Gastroesophageal sphincter (tissue), 4 donors: ENCODE measurements at regions not wholly inside any gene's neighbourhood (a gene's known extent, or its start where the extent isn't known, plus 50 kb on each side); places are given as distances from the start of the nearest gene placed in this dataset.

Source experiments
- ATAC-seq: fragments of 150-250 bp; one replicate; pipeline ENCODE4 v1.9.1; 2016; ENCODE audit warnings: mild to moderate bottlenecking, moderate library complexity
- H3K27ac ChIP-seq, 4 donors: fragments of 200-600 bp; sonication (generic) in 3 of 4; 1 replicate in 3 of 4; 2 replicates in 1 of 4; pipeline ENCODE4 v1.5.1; 2016 to 2019
- H3K27me3 ChIP-seq: fragments of 200-600 bp; sonication (generic); one replicate; pipeline ENCODE4 v1.5.1; 2019
- H3K36me3 ChIP-seq, 2 donors: fragments of 200-600 bp; sonication (generic); one replicate each; pipeline ENCODE4 v1.5.1; 2019; ENCODE audit warnings: control low read depth in 1 of 2
- H3K4me1 ChIP-seq, 3 donors: fragments of 200-600 bp; sonication (generic); 1 replicate in 2 of 3; 2 replicates in 1 of 3; pipeline ENCODE4 v1.5.1; 2016 to 2019; ENCODE audit warnings: control low read depth in 2 of 3
- H3K4me3 ChIP-seq, 2 donors: fragments of 200-600 bp; sonication (generic); one replicate each; pipeline ENCODE4 v1.5.1; 2019; ENCODE audit warnings: mild to moderate bottlenecking in 1 of 2, moderate library complexity in 1 of 2
- H3K9me3 ChIP-seq, 3 donors: fragments of 200-600 bp; sonication (generic); one replicate each; pipeline ENCODE4 v1.5.1; 2017 to 2019; ENCODE audit warnings: control low read depth in 2 of 3
- EP300 ChIP-seq: sonication (generic); formaldehyde crosslinking; IDR thresholded peaks from one replicate; pipeline ENCODE4 v1.6.1; 2017; ENCODE audit warnings: antibody characterized with exemption, mild to moderate bottlenecking
- POLR2A ChIP-seq, 2 donors: fragments of 450-650 bp; IDR thresholded peaks; one replicate each; pipeline ENCODE4 v1.6.1; 2017; ENCODE audit warnings: antibody characterized with exemption in 2 of 2, mild to moderate bottlenecking in 2 of 2, moderate library complexity in 1 of 2
- POLR2AphosphoS5 ChIP-seq: sonication (generic); formaldehyde crosslinking; IDR thresholded peaks from one replicate; pipeline ENCODE4 v1.6.1; 2017; ENCODE audit warnings: antibody characterized with exemption
- WGBS, 2 donors: methylation state at CpG; one replicate each; pipeline ENCODE4 v1.1.5; 2018; ENCODE audit warnings: low coverage in 1 of 2; 5-methylcytosine and 5-hydroxymethylcytosine counted together
- TF ChIP-seq, protein P1 (sequence below), 4 experiments: fragments of 200-600 bp in 2 of 4; fragments of 450-650 bp in 2 of 4; sonication (generic) in 1 of 4; IDR thresholded peaks; one replicate each; pipeline ENCODE4 v1.5.1; 2017 to 2019; ENCODE audit warnings: antibody characterized with exemption in 4 of 4, mild to moderate bottlenecking in 2 of 4, moderate library complexity in 2 of 4

DNA sequence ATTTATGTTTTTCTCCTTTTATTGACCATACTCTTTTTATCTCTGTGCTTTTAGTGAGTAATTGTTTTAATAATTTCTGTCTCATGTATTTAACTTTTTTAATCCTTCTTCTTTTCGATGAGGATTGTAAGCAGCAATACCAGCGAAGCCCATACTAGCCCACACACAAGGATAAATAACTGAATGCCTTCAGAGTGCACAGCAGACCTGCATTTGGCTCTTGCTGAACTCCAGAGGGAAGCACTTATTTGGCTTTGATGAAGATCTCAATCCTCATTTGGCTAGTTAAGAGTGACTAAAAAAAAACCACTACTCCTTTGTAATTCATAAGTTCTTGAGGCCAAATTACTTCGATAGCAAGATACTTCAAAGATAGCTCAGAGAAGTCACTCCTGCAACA, 293.3 kb downstream of the METTL15 start:
- no peaks in the 10 kb centered on the region for H3K4me1 ChIP-seq
- H3K4me3 ChIP-seq = no peak overlapping the region
- H3K36me3 ChIP-seq = no peaks in the 10 kb centered on the region
- TF ChIP-seq, protein P1, sequence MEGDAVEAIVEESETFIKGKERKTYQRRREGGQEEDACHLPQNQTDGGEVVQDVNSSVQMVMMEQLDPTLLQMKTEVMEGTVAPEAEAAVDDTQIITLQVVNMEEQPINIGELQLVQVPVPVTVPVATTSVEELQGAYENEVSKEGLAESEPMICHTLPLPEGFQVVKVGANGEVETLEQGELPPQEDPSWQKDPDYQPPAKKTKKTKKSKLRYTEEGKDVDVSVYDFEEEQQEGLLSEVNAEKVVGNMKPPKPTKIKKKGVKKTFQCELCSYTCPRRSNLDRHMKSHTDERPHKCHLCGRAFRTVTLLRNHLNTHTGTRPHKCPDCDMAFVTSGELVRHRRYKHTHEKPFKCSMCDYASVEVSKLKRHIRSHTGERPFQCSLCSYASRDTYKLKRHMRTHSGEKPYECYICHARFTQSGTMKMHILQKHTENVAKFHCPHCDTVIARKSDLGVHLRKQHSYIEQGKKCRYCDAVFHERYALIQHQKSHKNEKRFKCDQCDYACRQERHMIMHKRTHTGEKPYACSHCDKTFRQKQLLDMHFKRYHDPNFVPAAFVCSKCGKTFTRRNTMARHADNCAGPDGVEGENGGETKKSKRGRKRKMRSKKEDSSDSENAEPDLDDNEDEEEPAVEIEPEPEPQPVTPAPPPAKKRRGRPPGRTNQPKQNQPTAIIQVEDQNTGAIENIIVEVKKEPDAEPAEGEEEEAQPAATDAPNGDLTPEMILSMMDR (IDR thresholded peaks at IDR 0.05) = no peak
- no peak for TF ChIP-seq EP300
- TF ChIP-seq POLR2A (IDR thresholded peaks at IDR 0.05) = no peak
- TF ChIP-seq POLR2AphosphoS5 = no peak
- H3K27me3 ChIP-seq = no peaks in the 10 kb centered on the region
- no peaks in the 10 kb centered on the region for H3K9me3 ChIP-seq
- no peak overlapping the region for H3K27ac ChIP-seq
- no peak for ATAC-seq
- 73 to 77% methylated on average over 3 of the region's 3 CpGs for WGBS, 2 donors

GRCh38 chr11:28400331-28401100, 292.3 kb downstream of the METTL15 start:
- H3K27me3 ChIP-seq = no peaks in the 10 kb centered on the region
- H3K27ac ChIP-seq = no peak overlapping the region
- H3K4me1 ChIP-seq = no peaks in the 10 kb centered on the region
- H3K9me3 ChIP-seq = no peaks in the 10 kb centered on the region
- 54 to 57% methylated on average over 4 of the region's 4 CpGs for WGBS, 2 donors
- no peaks in the 10 kb centered on the region for H3K36me3 ChIP-seq
- H3K4me3 ChIP-seq = no peak overlapping the region
- TF ChIP-seq POLR2AphosphoS5 (no peak), EP300 (no peak), POLR2A (IDR thresholded peaks at IDR 0.05) (no peak)
- TF ChIP-seq, protein P1 (IDR thresholded peaks at IDR 0.05) = no peak
- ATAC-seq = no peak

- no peak overlapping the region for H3K4me3 ChIP-seq
- no peak for TF ChIP-seq POLR2AphosphoS5
- TF ChIP-seq, protein P1 (IDR thresholded peaks at IDR 0.05) = no peak
- TF ChIP-seq EP300 = no peak
- TF ChIP-seq POLR2A (IDR thresholded peaks at IDR 0.05) = no peak
- 31 to 37% methylated on average over 5 of the region's 5 CpGs for WGBS, 2 donors
- no peaks in the 10 kb centered on the region for H3K36me3 ChIP-seq
- no peaks in the 10 kb centered on the region for H3K4me1 ChIP-seq
- H3K27me3 ChIP-seq = no peaks in the 10 kb centered on the region
- ATAC-seq = no peak
- no peak overlapping the region for H3K27ac ChIP-seq
- no peaks in the 10 kb centered on the region for H3K9me3 ChIP-seq
Measured at GRCh38 chr11:28393348-28393747, 285.2 kb downstream of the METTL15 start.

GRCh38 chr11:28384418-28384817, 276.2 kb downstream of the METTL15 start:
- no peak for ATAC-seq
- Histone ChIP-seq H3K9me3 (peaks cover 0 to 27% (median 0%) of the 10 kb centered on the region in 3 donors), H3K36me3 (no peaks in the 10 kb centered on the region), H3K4me3 (no peak overlapping the region), H3K4me1 (no peaks in the 10 kb centered on the region), H3K27me3 (no peaks in the 10 kb centered on the region), H3K27ac (no peak overlapping the region)
- WGBS, 2 donors = 69 to 100% methylated on average over 2 to 4 of the region's 4 CpGs
- TF ChIP-seq POLR2AphosphoS5 (no peak), POLR2A (IDR thresholded peaks at IDR 0.05) (no peak), EP300 (no peak)
- TF ChIP-seq, protein P1 (IDR thresholded peaks at IDR 0.05) = no peak

DNA sequence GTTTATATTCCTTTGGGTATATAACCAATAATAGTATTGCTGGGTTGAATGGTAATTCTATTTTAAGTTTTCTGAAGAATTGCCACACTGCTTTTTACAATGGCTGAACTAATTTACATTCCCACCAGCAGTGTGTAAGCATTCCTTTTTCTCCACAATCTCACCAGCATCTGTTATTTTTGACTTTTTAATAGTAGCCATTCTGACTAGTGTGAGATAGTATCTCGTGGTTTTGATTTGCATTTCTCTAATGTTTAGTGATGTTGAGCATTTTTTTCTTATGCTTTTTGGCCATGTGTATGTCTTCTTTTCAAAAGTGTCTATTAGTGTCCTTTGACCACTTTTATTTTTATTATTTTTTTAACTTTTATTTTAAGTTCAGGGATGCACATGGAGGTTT, 275.3 kb downstream of the METTL15 start:
- no peak overlapping the region for H3K27ac ChIP-seq
- no peaks in the 10 kb centered on the region for H3K27me3 ChIP-seq
- no peak for ATAC-seq
- TF ChIP-seq POLR2AphosphoS5 (no peak), EP300 (no peak), POLR2A (IDR thresholded peaks at IDR 0.05) (no peak)
- TF ChIP-seq, protein P1 (IDR thresholded peaks at IDR 0.05) = no peak
- no peaks in the 10 kb centered on the region for H3K36me3 ChIP-seq
- no peak overlapping the region for H3K4me3 ChIP-seq
- H3K4me1 ChIP-seq = no peaks in the 10 kb centered on the region
- H3K9me3 ChIP-seq = peaks cover 0 to 27% (median 0%) of the 10 kb centered on the region in 3 donors
- 83 to 90% methylated on average over 1 of the region's 1 CpG for WGBS, 2 donors
